ENCODE measurements at regions not wholly inside any gene's neighbourhood (a gene's known extent, or its start where the extent isn't known, plus 50 kb on each side); places are given as distances from the start of the nearest gene placed in this dataset.

GRCh38 chr14:58863661-58864345 lies 226.0 kb downstream of the DACT1 start:
- no TSS peak for BruUV-seq (replicated peaks)
- no peaks in the 10 kb centered on the region for H3K36me3 ChIP-seq (ENCODE audit: control insufficient read depth in 1 of 2, insufficient read depth in 2 of 2, low read length in 2 of 2)

More at GRCh38 chr14:58863661-58864345, 226.0 kb downstream of the DACT1 start:
- DNase-seq (ENCODE audit: low read depth, low spot score) (no peak), ATAC-seq (no peak)
- H3K9me3 ChIP-seq (ENCODE audit: control insufficient read depth in 1 of 2, insufficient read depth in 1 of 2, low read depth in 1 of 2, low read length in 2 of 2), result no peaks in the 10 kb centered on the region
- H4K20me1 ChIP-seq (ENCODE audit: insufficient read depth), result no peaks in the 10 kb centered on the region
- H3K27ac ChIP-seq (ENCODE audit: low read depth, low read length), result no peak overlapping the region
- H3K4me2 ChIP-seq (ENCODE audit: low read length), result no peak overlapping the region
- RAD21 ChIA-PET (ENCODE audit: low non-redundant PET in 1 of 2, low total read pairs in 2 of 2, uncharacterized antibody in 2 of 2, unreplicated experiment in 2 of 2), result no interaction called here
- H3K4me1 ChIP-seq (ENCODE audit: control insufficient read depth in 1 of 2, insufficient read depth in 2 of 2, low read length in 2 of 2), result peaks cover 0 to 7% of the 10 kb centered on the region in 2 experiments; a peak in 2 of 4 replicates
- H3K9ac ChIP-seq (ENCODE audit: low read length), result no peak overlapping the region
- POLR2A ChIA-PET, result no interaction called here
- CTCF ChIA-PET, result no interaction called here
- intact Hi-C loops (cut with micrococcal nuclease), result no loop called here
- TF ChIP-seq SP1 (IDR thresholded peaks at IDR 0.05; ENCODE audit: low read depth), result no peak
- TF ChIP-seq REST (IDR thresholded peaks at IDR 0.05; ENCODE audit: low read depth), result no peak
- TF ChIP-seq ZNF274 (IDR thresholded peaks at IDR 0.05; ENCODE audit: low read depth, low read length), result no peak
- TF ChIP-seq TCF7L2 (IDR thresholded peaks at IDR 0.05; ENCODE audit: borderline replicate concordance, extremely low read depth, insufficient read depth, insufficient read length), result no peak
- TF ChIP-seq EZH2 (IDR thresholded peaks at IDR 0.05), result no peak
- TF ChIP-seq EZH2phosphoT487 (IDR thresholded peaks at IDR 0.05; ENCODE audit: borderline replicate concordance), result no peak
- no peak for TF ChIP-seq POLR2AphosphoS5 (IDR thresholded peaks at IDR 0.05; ENCODE audit: low read depth, low read length)
- no peak for TF ChIP-seq CBX3 (IDR thresholded peaks at IDR 0.05; ENCODE audit: low read depth)
- TF ChIP-seq CEBPB (IDR thresholded peaks at IDR 0.05; ENCODE audit: low read depth), result no peak
- TF ChIP-seq SIN3A (IDR thresholded peaks at IDR 0.05; ENCODE audit: low read depth), result no peak
- H3K9me2 ChIP-seq (ENCODE audit: insufficient read depth), result no peaks in the 10 kb centered on the region
- no peaks in the 10 kb centered on the region for H3K79me2 ChIP-seq (ENCODE audit: insufficient read depth, low read length)
- H2AFZ ChIP-seq (ENCODE audit: low read depth, low read length, poor library complexity, severe bottlenecking), result no peak overlapping the region
- no peaks in the 10 kb centered on the region for H3K27me3 ChIP-seq (ENCODE audit: insufficient read depth, low read length)
- no peak overlapping the region for H3K4me3 ChIP-seq (replicated peaks in 1 of 2; ENCODE audit: low read depth in 1 of 2, low read length in 2 of 2)
